Skeletal muscle tissue (tissue), 3 donors: ENCODE measurements at regions not wholly inside any gene's neighbourhood (a gene's known extent, or its start where the extent isn't known, plus 50 kb on each side); places are given as distances from the start of the nearest gene placed in this dataset.

Experiments used
- H3K27ac ChIP-seq: one replicate; pipeline ENCODE4 v1.7.0; 2013; ENCODE audit warnings: mild to moderate bottlenecking, low read depth, low read length, inconsistent platforms
- H3K27me3 ChIP-seq, 3 donors: one replicate each; pipeline ENCODE4 v1.7.0; 2013; ENCODE audit warnings: low read length in 3 of 3; ENCODE audit not compliant: control insufficient read depth in 3 of 3, insufficient read depth in 3 of 3
- H3K36me3 ChIP-seq, 3 donors: one replicate each; pipeline ENCODE4 v1.7.0; 2013; ENCODE audit warnings: low read length in 3 of 3; ENCODE audit not compliant: control insufficient read depth in 3 of 3, insufficient read depth in 3 of 3
- H3K4me1 ChIP-seq, 3 donors: one replicate each; pipeline ENCODE4 v1.7.0; 2013; ENCODE audit warnings: low read length in 3 of 3, mild to moderate bottlenecking in 3 of 3; ENCODE audit not compliant: control insufficient read depth in 3 of 3, insufficient read depth in 3 of 3
- H3K4me3 ChIP-seq, 3 donors: one replicate each; pipeline ENCODE4 v1.7.0; 2013; ENCODE audit warnings: low read length in 3 of 3
- H3K9ac ChIP-seq, 3 donors: one replicate each; pipeline ENCODE4 v1.7.0; 2013; ENCODE audit warnings: low read length in 3 of 3, mild to moderate bottlenecking in 3 of 3, moderate library complexity in 2 of 3, low read depth in 1 of 3
- H3K9me3 ChIP-seq, 3 donors: one replicate each; pipeline ENCODE4 v1.7.0; 2013; ENCODE audit warnings: low read length in 3 of 3; ENCODE audit not compliant: control insufficient read depth in 3 of 3
- donor health status: Osteomylitis.

- H3K27ac ChIP-seq, result no peak overlapping the region
- H3K9ac ChIP-seq, result no peak overlapping the region
- H3K27me3 ChIP-seq, result no peaks in the 10 kb centered on the region
- H3K9me3 ChIP-seq, result peaks cover 0 to 5% (median 0%) of the 10 kb centered on the region in 3 donors
- H3K4me3 ChIP-seq, result no peak overlapping the region
- no peaks in the 10 kb centered on the region for H3K36me3 ChIP-seq
- peaks cover 0 to 7% (median 4%) of the 10 kb centered on the region in 3 donors for H3K4me1 ChIP-seq
These were observed 111.3 kb downstream of the TMEM170B start for GRCh38 chr6:11648889-11649288.

GRCh38 chr6:11650025-11650696 lies 112.6 kb downstream of the TMEM170B start:
- Histone ChIP-seq H3K9me3 (peaks cover 0 to 5% (median 0%) of the 10 kb centered on the region in 3 donors), H3K4me1 (peaks cover 0 to 8% (median 7%) of the 10 kb centered on the region in 3 donors), H3K4me3 (no peak overlapping the region), H3K9ac (no peak overlapping the region), H3K27me3 (no peaks in the 10 kb centered on the region), H3K36me3 (no peaks in the 10 kb centered on the region), H3K27ac (peak overlapping the region; percentile 51)

- Histone ChIP-seq H3K9ac (no peak overlapping the region), H3K4me1 (peaks cover 0 to 9% (median 7%) of the 10 kb centered on the region in 3 donors), H3K36me3 (no peaks in the 10 kb centered on the region), H3K27me3 (no peaks in the 10 kb centered on the region), H3K4me3 (no peak overlapping the region), H3K27ac (peak overlapping the region; percentile 51), H3K9me3 (peaks cover 0 to 5% (median 0%) of the 10 kb centered on the region in 3 donors)
These were observed 113.2 kb downstream of the TMEM170B start for GRCh38 chr6:11650711-11651110.

- H3K9me3 ChIP-seq, result peaks cover 0 to 4% (median 0%) of the 10 kb centered on the region in 3 donors
- H3K9ac ChIP-seq, result no peak overlapping the region
- H3K36me3 ChIP-seq, result no peaks in the 10 kb centered on the region
- H3K4me3 ChIP-seq, result no peak overlapping the region
- H3K27me3 ChIP-seq, result no peaks in the 10 kb centered on the region
- peak overlapping the region; percentile 3 for H3K27ac ChIP-seq
- peaks cover 0 to 14% (median 7%) of the 10 kb centered on the region in 3 donors for H3K4me1 ChIP-seq
These were observed 115.6 kb downstream of the TMEM170B start for GRCh38 chr6:11653028-11653583.

GRCh38 chr6:11654876-11655275 lies 117.3 kb downstream of the TMEM170B start:
- Histone ChIP-seq H3K4me3 (no peak overlapping the region), H3K27me3 (no peaks in the 10 kb centered on the region), H3K36me3 (no peaks in the 10 kb centered on the region), H3K9me3 (no peaks in the 10 kb centered on the region), H3K9ac (no peak overlapping the region), H3K4me1 (peaks cover 0 to 14% (median 7%) of the 10 kb centered on the region in 3 donors), H3K27ac (no peak overlapping the region)

- H3K4me3 ChIP-seq, result no peak overlapping the region
- no peaks in the 10 kb centered on the region for H3K9me3 ChIP-seq
- no peak overlapping the region for H3K9ac ChIP-seq
- H3K4me1 ChIP-seq, result peaks cover 0 to 14% (median 5%) of the 10 kb centered on the region in 3 donors
- no peaks in the 10 kb centered on the region for H3K27me3 ChIP-seq
- H3K36me3 ChIP-seq, result no peaks in the 10 kb centered on the region
- no peak overlapping the region for H3K27ac ChIP-seq
These were observed 118.9 kb downstream of the TMEM170B start for GRCh38 chr6:11656491-11656890.

GRCh38 chr6:11659757-11660156 lies 118.8 kb downstream of the ADTRP start:
- no peaks in the 10 kb centered on the region for H3K27me3 ChIP-seq

DNA sequence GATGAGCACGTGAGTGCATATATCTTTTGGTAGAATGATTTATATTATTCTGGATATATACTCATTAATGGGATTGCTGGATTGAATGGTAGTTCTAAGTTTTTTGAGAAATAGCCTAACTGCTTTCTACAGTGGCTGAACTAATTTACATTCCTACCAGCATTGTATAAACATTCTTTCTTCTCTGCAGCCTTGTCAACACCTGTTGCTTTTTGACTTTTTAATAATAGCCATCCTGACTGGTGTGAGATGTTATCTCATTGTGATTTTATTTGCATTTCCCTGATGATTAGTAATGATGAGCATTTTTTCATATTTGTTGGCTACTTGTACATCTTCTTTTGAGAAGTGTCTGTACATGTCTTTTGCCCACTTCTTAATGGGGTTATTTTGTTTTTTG lies 116.3 kb downstream of the ADTRP start:
- H3K4me1 ChIP-seq, result no peaks in the 10 kb centered on the region
- peaks cover 0 to 5% (median 0%) of the 10 kb centered on the region in 3 donors for H3K9me3 ChIP-seq
- H3K27ac ChIP-seq, result no peak overlapping the region
- no peak overlapping the region for H3K9ac ChIP-seq
- H3K4me3 ChIP-seq, result no peak overlapping the region
- no peaks in the 10 kb centered on the region for H3K36me3 ChIP-seq
- no peaks in the 10 kb centered on the region for H3K27me3 ChIP-seq

More at GRCh38 chr6:11659757-11660156, 118.8 kb downstream of the ADTRP start:
- Histone ChIP-seq H3K4me1 (peaks cover 0 to 9% (median 0%) of the 10 kb centered on the region in 3 donors), H3K9ac (no peak overlapping the region), H3K9me3 (peaks cover 0 to 5% (median 0%) of the 10 kb centered on the region in 3 donors), H3K27ac (no peak overlapping the region), H3K4me3 (no peak overlapping the region), H3K36me3 (no peaks in the 10 kb centered on the region)

- H3K36me3 ChIP-seq, result no peaks in the 10 kb centered on the region
- no peaks in the 10 kb centered on the region for H3K4me1 ChIP-seq
- H3K27ac ChIP-seq, result no peak overlapping the region
- H3K4me3 ChIP-seq, result no peak overlapping the region
- H3K9ac ChIP-seq, result no peak overlapping the region
- H3K9me3 ChIP-seq, result peaks cover 0 to 5% (median 0%) of the 10 kb centered on the region in 3 donors
- no peaks in the 10 kb centered on the region for H3K27me3 ChIP-seq
These were observed 115.1 kb downstream of the ADTRP start for GRCh38 chr6:11663519-11663918.
